Peyer's patch (tissue), 4 donors: ENCODE measurements at regions not wholly inside any gene's neighbourhood (a gene's known extent, or its start where the extent isn't known, plus 50 kb on each side); places are given as distances from the start of the nearest gene placed in this dataset.

Experiments
- CTCF ChIP-seq, 6 experiments: fragments of 450-650 bp in 4 of 6; fragments of 200-600 bp in 2 of 6; sonication (generic) in 1 of 6; IDR thresholded peaks; one replicate each; pipeline ENCODE4 v1.5.1; 2017 to 2019; ENCODE audit warnings: antibody characterized with exemption in 6 of 6, mild to moderate bottlenecking in 3 of 6, moderate library complexity in 1 of 6
- POLR2A ChIP-seq, 2 donors: fragments of 450-650 bp; IDR thresholded peaks; one replicate each; pipeline ENCODE4 v1.5.1; 2017; ENCODE audit warnings: antibody characterized with exemption in 2 of 2, mild to moderate bottlenecking in 2 of 2, moderate library complexity in 2 of 2

DNA sequence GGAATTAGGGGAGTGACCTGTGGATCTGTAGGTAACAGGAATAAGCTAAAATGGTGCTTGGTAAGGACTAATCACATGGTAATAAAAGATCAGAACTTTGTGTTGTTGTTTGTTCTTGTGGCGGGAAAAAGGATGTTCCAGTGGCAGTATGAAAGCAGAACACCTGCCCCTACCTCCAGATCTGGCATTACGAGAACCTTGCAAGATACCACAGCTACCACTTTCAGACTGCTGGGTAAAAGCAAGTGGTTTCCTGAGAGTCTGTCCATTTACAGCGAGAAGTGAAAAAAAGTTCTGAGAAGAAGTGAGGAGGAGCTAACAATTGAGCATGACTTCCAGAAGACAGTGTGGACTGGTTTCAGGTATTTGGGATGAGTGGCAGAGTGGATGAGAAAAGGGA lies 252.5 kb downstream of the TLE4 start:
- TF ChIP-seq CTCF (IDR thresholded peaks at IDR 0.05) (no peak), POLR2A (IDR thresholded peaks at IDR 0.05) (no peak)
